ENCODE measurements at regions not wholly inside any gene's neighbourhood (a gene's known extent, or its start where the extent isn't known, plus 50 kb on each side); places are given as distances from the start of the nearest gene placed in this dataset.

DNA sequence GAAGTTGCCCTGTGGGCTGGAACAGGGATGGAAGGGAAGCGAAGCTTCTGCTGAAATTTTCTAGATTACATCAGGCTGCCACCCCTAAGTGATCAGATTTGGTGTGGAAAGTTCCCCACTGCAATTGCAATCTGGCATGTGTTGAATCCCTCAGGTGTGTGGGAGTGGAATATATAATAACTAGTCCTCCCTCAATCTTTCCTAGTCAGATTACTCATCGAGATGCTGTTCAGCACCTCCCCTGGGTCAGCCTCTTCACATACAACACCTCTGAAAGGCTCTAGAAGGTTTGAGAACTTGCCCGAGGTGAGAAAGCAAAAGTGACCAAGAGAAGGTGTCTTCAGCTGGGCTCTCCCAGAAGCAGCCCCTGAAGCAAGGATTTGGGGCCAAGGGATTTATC is 336.8 kb downstream of the BCOR start:
- TF ChIP-seq, protein P1, sequence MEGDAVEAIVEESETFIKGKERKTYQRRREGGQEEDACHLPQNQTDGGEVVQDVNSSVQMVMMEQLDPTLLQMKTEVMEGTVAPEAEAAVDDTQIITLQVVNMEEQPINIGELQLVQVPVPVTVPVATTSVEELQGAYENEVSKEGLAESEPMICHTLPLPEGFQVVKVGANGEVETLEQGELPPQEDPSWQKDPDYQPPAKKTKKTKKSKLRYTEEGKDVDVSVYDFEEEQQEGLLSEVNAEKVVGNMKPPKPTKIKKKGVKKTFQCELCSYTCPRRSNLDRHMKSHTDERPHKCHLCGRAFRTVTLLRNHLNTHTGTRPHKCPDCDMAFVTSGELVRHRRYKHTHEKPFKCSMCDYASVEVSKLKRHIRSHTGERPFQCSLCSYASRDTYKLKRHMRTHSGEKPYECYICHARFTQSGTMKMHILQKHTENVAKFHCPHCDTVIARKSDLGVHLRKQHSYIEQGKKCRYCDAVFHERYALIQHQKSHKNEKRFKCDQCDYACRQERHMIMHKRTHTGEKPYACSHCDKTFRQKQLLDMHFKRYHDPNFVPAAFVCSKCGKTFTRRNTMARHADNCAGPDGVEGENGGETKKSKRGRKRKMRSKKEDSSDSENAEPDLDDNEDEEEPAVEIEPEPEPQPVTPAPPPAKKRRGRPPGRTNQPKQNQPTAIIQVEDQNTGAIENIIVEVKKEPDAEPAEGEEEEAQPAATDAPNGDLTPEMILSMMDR (IDR thresholded peaks at IDR 0.05), result no peak
- TF ChIP-seq EP300 (IDR thresholded peaks at IDR 0.05) (no peak), POLR2A (IDR thresholded peaks at IDR 0.05) (no peak)
